Stimulated activated naive CD4-positive, alpha-beta T cell (primary cell): ENCODE measurements at regions not wholly inside any gene's neighbourhood (a gene's known extent, or its start where the extent isn't known, plus 50 kb on each side); places are given as distances from the start of the nearest gene placed in this dataset.
"Not testable (repeated sequence)": the region's sequence is repeated elsewhere in the genome, so short reads cannot be mapped to it uniquely, and the experiment has no call there.

Source experiments
- DNase-seq, 6 experiments: peaks; one replicate each; lab custom pipeline; 2025; lab: John Stamatoyannopoulos, UW

GRCh38 chr17:71081666-71082065, 912.3 kb downstream of the KCNJ2 start:
- DNase-seq: no peak

GRCh38 chr17:71084219-71084618, 914.9 kb downstream of the KCNJ2 start:
- DNase-seq: no peak

DNA sequence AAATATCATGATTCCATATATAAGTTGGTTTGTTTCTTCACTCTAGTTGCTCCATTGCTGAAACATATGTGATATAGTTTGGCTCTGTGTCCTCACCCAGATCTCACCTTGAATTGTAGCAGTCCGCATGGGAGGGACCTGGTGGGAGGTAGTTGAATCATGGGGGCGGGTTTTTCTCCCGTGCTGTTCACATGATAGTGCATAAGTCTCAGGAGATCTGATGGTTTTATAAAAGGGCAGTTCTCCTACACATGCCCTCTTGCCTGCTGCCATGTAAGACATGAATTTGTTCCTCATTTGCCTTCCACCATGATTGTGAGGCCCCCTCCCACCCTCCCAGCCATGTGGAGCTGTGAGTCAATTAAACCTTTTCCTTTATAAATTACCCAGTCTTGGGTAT, 915.5 kb downstream of the KCNJ2 start:
- DNase-seq: no peak

GRCh38 chr17:71085238-71086033, 916.1 kb downstream of the KCNJ2 start:
- DNase-seq: no peak

- DNase-seq: no peak
Measured at GRCh38 chr17:71089431-71089830, 920.1 kb downstream of the KCNJ2 start.

DNA sequence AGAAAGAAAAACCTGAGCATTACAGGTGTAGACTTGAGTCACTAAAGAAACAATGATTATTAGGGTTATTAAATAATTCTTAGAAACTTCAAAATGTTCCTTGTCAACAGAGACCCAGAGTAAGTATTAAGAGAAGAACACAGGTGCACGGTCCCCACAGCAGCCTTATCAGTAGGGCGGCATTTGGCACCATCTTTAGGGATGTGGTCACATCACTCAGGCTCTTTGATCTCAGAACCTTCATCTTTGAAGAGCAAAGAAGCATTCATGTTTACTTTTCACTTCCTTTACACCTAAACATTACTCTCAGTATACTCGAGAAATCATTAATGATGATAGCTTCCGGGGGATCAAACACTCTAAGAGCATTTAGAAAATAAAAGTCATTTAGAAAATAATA, 928.7 kb downstream of the KCNJ2 start:
- no peak for DNase-seq

DNA sequence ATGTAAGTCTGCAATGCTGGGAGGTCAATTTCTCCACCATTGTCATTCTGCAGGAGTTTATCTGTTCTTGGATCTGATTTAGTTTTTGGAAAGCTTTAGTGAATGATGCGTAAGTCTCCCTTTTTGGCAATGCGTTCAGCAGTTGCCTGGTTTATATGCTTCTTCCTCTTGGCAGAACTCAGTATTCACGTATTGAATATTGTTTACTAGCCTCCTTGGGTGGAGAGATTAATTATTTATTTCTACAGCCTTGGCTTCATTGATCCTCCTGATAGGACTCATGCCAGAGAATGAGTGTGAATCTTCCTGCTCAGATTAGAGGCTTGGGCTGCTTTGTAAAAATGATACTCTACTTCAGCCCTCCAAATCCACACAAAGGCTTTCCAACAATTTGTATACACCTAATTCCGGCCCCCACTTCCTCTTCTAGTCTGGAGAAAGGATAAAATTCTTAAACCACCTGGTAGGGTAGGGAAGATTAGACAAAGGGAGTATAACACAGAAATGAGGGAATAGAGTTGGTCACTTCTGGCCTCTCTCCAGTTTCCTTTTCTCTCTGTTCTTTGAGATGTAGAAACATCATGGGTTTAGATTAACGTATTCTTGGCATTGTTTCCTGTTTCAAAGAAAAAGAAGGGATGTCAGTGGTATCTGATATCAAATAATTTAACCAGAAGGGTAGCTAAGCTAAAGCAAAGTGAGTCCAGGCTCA, 929.8 kb downstream of the KCNJ2 start:
- no peak for DNase-seq

DNA sequence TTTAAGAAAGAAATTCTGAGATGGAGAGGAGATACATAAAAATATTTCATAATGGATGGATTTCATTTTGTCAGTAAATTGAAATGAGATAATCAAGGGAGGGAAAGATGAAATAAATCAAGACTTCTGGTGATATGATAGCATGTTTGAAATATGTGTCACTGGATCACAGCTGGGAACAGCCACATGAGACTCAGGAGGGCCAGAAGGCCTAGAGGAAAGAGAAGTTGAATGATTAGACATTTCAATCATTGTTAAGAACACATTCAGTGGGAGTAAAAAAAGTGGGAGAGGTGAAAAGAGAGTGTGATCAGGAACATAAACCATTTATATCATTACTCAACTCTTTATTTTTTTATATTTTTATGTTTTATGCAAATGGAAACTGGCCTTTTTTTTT, 933.4 kb downstream of the KCNJ2 start:
- DNase-seq: no peak

DNA sequence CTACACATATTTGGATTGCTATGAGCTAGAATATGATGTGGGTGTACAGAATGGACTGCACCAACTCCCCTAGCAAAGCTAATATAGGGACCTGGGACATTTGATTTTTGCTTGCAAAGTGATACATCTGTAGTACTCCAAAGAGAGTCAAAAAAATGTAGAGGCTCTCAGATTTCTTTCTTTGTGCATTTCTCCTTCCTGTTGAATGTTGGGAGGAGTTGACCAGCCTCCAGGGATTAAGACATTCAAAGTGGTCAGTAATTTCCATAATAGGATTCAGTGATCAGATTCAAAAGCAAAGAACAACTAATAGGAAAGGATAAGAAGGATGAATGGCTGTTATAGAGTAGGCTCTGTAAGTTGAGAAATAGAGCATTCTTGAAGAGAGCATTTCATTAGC, 934.9 kb downstream of the KCNJ2 start:
- no peak for DNase-seq

DNA sequence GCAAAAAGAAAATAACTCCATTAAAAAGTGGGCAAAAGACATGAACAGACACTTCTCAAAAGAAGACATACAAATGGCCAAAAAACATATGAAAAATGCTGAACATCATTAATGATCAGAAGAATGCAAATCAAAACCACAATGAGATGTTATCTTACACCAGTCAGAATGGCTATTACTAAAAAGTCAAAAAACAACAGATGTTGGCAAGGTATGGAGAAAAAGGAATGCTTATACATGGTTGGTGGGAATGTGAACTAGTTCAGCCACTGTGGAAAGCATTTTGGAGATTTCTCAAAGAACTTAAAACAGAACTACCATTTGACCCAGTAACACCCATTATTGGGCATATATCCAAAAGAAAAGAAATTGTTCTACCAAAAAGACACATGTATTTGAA, 936.7 kb downstream of the KCNJ2 start:
- not testable (repeated sequence) for DNase-seq

- DNase-seq: no peak
Measured at GRCh38 chr17:71107136-71107535, 937.8 kb downstream of the KCNJ2 start.

- DNase-seq: no peak
Measured at GRCh38 chr17:71109697-71110096, 940.4 kb downstream of the KCNJ2 start.

GRCh38 chr17:71110326-71110725, 941.0 kb downstream of the KCNJ2 start:
- no peak for DNase-seq

- no peak for DNase-seq
Measured at GRCh38 chr17:71111460-71111859, 942.1 kb downstream of the KCNJ2 start.

DNA sequence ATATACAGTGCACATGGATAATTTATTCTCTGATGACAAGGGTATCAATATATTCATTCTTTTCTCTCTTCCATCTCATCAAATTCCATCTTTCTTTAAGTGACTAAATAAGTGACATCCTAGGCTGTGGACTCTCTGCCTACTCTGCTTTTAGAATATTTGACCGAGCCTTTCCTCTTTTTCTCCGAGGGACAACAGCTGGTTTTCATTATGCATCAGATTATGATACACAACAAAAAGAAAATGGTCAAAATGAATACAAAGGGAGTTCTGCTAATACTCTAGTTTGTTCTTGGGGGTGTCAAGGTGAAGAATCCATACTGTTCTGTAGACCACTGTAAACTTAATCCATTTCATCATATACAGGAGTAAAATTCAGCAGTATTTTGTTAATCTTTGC, 942.6 kb downstream of the KCNJ2 start:
- DNase-seq: no peak

DNA sequence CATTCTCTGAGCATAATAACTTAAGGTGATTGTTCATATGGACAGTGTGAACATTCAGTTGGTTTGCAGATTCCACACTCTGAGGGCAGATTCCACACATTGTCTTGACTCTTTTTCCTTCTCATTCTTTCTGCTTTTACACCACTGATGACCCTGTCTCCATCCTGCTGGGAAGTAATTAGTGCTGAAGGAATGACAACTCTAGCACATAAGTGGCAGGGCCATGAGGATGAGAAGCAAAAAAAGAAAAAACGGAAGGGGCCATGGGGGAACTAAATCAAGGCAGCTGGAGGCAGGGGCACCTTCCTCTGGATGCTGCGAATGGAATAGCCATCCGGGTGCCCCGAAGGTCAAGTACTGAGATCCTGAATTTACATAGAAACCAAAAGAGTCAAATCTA, 944.0 kb downstream of the KCNJ2 start:
- DNase-seq: no peak

DNA sequence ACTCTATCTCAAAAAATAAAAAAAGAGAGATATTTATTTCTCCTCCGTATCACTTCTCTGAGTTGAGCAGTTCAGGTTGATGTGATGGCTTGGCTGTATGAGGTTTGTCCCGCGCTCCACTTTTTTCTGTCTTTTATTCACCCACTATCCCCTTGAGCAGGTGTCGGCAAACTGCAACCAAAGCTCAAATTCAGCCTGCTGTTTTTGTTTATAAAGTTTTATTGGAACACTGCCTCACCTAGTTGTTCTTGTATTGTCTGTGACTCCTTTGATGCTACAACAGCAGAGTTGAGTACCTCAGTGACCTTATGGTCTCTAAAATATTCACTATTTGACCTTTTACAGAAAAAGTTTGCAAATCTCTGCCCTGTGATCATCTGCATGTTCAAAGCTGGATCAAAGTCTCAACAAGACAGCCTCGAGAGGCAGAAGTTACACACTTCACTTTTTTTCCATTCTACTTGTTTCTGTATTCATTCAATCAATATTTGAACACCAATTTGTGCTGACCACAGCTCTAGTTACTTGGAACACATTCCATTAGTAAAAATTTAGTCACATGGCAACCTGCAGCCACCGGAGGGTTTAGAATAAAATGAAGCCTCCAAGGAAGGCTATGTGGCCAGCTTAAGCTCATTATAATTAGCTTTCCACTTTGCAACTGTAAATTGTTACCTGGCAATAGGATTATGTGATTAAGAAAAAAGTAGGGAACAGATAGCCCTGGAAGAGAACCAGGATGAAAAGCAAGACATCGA, 945.8 kb downstream of the KCNJ2 start:
- DNase-seq: no peak

- no peak for DNase-seq
Measured at GRCh38 chr17:71115669-71115972, 946.3 kb downstream of the KCNJ2 start.

DNA sequence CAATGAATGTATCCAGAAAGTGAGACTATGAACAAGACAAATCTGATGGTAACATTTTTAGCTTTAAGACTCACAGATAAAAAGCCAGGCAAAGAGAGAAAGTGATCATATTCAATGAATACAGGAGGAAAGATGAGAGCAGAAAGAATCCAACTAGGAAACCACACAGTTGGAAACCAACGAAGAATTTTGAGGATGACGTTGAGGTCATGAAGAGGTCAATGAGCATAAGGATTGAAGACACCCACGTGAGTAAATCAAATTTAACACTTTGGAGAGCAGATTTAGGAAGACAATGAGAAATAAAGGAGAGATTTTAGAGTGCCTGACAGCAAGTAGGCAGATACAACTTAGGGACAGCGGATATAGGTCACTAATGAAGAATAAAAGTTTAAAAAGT, 948.1 kb downstream of the KCNJ2 start:
- DNase-seq: no peak

DNA sequence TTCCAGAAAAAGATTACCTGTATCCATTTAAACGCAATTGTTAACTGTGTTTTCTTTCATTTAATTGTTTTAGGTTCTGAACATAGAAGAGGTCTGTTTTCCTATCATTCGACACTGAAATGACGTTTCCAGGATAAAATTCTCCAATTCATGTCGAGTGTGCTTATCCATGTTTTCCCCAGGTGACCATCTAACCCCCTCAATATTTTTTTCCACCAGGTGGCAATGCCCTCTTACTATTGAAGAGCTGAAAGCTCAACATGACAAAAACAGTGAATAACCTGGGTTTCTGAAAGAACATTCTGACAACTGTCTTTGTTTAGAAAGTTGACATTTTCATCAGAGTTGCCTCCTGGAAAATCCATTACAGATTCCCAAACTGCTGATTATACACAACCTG, 948.7 kb downstream of the KCNJ2 start:
- DNase-seq: no peak

GRCh38 chr17:71127416-71127815, 958.1 kb downstream of the KCNJ2 start:
- DNase-seq: no peak

DNA sequence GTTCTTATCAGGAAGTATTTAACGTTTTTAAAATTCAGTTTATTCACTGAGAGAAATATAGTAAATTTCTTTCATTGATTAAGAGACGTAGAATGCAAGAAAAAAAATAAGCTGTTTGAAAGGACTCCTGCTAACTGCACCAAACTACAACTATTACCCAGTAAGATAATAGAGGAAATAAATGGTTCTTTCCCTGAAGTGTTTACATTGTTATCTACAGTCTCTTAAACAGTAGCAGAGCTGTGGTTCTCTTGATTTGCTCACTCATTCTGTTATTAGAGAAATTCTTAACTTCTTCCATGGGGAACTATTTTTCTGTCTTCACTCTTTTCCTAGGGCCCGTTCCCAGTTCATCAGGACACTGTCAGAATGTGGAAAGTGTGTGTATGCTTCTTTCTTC, 973.0 kb downstream of the KCNJ2 start:
- no peak for DNase-seq

GRCh38 chr17:71145486-71145885, 975.3 kb upstream of the SOX9 start:
- DNase-seq: no peak
